ENCODE measurements at regions not wholly inside any gene's neighbourhood (a gene's known extent, or its start where the extent isn't known, plus 50 kb on each side); places are given as distances from the start of the nearest gene placed in this dataset.
A peak's percentile ranks its signal among the peaks of the same experiment; 100 is the strongest.
"Not testable (repeated sequence)": the region's sequence is repeated elsewhere in the genome, so short reads cannot be mapped to it uniquely, and the experiment has no call there.

DNA sequence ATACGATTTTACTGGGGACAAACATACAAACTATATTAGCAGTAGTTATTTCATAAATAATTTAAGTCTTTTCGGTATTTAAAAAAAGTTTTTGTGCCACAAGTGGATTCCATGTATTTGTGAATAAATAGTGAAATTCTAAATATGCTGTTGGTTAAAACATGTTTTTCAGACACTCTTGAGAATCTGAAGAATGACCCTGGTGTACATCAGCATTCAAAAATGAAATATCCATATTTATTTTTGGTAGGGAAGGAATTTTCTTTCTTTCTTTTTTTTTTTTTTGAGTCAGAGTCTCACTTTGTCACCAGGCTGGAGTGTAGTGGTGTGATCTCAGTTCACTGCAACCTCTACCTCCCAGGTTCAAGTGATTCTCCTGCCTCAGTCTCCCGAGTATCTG is 136.1 kb upstream of the CDK6 start:
- ATAC-seq (no peak), DNase-seq (no peak)

DNA sequence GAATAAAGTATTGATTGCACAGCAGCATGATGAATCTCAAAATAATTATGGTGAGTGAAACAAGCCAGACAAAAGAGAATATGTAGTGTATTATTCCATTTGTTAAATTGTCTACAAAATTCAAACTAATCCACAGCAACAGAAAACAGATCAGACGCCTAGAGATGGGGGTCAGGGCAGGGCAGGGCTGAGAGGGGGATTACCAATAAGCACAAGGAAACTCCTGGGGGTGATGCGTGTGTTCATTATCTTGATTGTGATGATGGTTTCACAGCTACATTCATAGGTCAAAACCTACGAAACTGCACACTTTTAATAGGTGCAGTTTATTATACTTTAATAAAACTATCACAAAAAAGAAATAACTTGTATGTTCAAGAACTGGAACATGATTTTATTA is 132.7 kb upstream of the CDK6 start:
- peak; percentile 54 for ATAC-seq
- peak; percentile 13 for DNase-seq

DNA sequence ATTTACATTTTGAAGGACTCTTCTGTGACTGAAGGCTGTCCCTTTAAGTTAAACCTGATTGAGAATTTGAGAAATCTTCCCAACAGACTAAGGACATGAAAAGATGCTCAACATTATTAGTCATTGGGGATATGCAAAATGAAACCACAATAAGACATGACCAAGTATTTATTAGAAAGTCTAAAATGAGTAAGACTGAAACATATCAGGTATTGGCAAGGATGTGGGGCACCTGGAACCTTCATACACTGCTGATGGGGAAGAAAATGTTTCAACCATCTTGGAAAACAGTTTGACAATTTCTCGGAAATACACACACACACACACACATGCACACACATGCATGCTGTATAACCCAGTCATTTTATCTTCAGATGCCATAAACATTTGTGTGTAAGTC is 132.1 kb upstream of the CDK6 start:
- DNase-seq (no peak), ATAC-seq (peak; percentile 44)

DNA sequence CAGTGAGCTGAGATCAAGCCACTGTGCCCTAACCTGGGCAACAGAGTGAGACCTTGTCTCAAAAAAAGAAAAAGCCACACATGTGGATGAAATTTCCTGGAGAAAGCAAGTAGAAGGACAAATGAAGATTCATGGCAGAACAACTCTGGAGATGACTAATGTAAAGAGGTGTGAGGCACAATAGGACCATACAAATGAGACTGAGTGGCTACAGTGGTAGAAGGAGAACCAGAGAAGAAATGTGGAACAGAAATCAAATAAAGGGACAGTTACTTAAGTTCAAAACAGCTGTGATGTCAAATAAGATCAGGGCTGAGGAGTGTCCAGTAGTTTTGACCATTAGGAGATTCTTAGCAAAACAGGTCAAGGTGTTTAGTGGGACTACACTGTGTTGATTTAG is 130.9 kb upstream of the CDK6 start:
- DNase-seq = no peak
- ATAC-seq = no peak

DNA sequence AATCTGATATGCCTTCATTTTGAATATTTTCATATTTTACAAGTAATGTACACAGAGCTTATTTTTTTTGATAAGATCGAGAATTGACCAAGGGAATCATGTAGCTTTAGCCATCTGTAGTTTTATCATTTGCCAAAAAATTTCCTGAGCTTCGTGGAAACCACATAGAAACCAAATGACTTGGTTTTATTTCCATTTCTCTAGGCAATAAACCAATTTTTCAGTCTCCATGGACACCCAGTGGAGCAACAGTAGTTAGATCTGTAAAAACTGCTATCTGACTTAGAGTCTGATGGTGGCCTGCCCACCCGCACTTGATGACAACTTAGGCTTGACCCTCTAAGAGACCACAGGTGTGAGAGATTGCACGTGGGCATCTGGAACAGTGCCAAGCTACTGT is 127.8 kb upstream of the CDK6 start:
- DNase-seq (no peak), ATAC-seq (no peak)

DNA sequence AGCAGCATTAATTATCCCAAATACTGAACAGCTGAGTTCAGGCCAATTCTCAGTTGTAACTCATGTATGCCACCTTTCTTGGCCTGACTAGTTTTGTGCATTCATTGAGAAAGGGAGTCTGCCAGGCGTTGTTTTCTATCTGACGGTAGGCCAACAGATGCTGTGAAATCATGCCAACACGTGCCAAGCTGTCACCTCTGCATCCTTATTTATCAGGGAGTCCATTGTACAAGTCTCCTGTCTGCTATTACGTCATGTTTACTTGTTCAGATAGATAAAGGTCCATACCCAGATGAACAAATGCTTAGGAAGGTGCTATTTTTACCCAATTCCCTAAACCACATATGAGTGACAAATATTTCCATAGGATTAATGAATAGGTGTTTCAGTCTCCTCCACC is 127.2 kb upstream of the CDK6 start:
- DNase-seq (no peak), ATAC-seq (no peak)

DNA sequence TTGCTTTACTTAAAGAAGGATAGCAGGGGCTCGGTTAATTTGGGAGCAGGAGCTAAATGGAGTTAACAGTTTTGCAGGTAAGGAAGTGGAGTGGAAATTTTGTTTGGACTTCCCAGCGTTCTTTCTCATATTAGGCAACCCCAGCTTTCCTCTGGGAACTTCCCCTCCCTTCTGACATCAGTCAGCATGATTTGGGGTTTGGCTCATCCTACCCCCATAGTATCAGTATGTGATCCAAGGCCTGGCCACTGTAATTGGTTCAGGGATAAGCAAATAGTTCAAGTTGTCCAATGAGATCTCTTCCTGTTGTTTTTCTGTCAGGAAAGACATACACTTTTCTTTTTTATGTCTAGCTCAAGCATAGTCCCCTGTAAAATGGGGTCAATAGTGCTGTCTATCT is 125.6 kb upstream of the CDK6 start:
- ATAC-seq (no peak), DNase-seq (no peak)

DNA sequence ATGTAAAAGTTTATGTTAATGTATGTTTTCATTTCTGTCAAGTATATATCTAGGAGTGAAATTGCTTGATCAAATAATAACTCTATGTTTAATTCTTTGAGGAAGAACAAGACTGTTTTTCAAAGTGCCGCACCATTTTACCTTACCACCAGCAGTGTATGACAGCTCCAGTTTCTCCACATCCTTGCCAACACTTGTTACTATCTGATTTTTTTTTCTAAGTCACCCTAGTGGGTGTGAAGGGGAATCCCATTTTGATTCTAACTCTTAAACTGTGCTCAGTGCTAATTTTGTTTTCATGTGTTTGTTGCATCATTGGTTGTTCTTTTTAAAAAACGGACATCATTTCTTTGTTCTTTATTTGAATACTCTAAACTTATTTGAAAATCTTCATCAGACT is 120.2 kb upstream of the CDK6 start:
- ATAC-seq (no peak), DNase-seq (no peak)

DNA sequence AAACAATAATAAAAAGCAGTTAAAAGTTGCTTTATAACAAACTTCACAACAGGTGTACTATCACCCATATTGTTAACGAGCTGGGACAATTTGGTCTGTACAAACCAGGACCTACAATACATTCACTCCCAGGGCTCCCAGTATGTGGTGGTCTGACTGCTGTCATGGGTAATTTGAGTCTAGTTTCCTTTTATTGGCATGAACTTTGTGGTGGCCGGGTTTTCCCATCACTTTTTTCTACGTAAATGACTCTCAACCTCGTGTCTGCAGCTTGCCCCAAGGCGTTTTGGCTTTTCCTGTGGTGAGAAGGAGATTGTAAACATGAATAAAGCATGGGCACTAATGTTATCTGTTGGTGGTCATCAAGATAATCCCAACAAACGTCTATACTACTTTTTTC is 118.7 kb upstream of the CDK6 start:
- ATAC-seq (peak; percentile 84), DNase-seq (peak; percentile 65)

DNA sequence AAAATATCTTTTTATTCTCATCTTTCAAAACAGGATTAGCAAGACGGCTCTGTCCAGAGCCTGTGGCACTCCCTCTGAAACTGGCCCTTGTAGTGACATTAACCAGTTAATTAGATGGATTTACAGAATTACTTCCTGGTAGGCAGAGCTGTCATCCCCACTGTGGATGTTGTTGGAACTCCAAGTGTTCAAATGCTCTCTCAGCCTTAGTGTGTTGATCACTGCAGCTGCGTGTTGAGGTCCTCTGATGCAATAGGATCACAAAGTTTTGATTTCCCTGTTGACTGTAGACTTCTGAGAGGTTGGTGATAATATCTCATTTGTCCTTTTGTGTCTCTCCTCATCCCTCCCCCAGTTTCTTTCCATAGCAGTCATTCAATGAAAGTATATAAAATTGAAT is 117.3 kb upstream of the CDK6 start:
- DNase-seq (peak; percentile 31), ATAC-seq (peak; percentile 87)

DNA sequence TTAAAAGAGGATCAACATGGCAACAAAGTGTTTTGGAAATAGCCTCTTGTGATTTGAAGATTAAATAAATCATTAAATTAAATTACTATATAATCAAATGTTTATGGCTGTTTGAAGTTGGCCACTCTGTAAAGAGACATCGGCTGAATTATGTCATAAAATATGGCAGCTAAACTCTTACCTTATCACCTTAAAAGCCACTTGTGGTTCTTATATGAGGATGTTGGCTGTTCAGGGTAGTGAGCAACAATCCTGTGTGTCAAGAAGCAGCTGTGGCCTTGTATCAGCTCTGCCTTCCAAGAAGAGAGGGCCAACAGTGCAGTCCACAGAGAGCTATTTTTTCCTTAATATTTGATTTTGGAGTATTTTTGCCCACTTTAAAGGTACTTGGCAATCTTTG is 113.4 kb upstream of the CDK6 start:
- no peak for ATAC-seq
- DNase-seq = no peak

DNA sequence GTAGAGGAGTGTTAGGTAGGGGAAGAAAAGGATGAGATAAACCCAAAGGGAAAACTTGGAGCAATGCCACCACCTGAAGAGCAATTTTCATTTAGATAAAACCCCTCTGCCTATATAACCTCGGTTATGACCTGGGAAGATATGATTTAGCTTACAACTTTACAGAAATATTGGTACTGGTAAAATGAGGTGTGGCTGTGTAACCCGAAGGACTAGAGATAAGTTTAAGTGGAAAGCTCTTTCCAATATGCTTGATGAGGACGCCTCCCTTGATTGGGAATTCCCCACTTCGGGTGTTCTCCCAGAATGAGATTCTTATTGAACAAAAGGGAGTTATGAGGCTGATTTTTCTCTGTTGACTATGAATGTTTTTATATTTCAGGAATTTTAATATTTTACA is 109.5 kb upstream of the CDK6 start:
- DNase-seq (no peak), ATAC-seq (no peak)

DNA sequence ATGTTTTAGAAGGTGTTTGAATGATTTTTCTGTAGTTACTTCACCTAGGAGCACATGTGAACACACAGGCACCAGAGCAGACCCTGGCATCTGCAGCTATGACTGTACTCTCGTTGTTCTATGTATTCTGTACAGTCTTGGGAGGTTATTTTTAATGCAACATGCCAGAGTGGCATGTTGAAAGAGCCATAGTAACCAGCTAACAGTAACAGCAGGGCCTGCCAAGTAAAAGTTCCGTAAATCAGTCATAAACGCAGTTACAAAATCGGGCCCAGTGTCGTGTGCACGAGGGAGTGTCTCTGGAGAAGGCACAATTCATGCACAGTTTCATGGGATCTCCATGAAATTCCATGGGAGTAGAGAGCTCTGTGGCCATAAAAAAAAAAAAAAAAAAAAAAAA is 108.3 kb upstream of the CDK6 start:
- DNase-seq (no peak), ATAC-seq (no peak)

DNA sequence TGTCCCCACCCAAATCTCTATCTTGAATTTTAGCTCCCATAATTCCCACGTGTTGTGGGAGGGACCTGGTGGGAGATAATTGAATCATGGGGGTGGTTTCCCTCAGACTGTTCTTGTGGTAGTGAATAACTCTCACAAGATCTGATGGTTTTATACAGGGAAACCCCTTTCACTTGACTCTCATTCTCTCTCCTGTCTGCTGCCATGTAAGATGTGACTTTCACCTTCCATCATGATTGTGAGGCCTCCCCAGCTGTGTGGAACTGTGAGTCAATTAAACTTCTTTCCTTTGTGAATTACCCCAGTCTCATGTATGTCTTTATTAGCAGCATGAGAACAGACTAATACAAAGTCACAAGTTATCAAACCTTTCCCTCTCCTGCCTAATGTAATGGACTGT is 106.3 kb upstream of the CDK6 start:
- DNase-seq, ATAC-seq: not testable (repeated sequence)

DNA sequence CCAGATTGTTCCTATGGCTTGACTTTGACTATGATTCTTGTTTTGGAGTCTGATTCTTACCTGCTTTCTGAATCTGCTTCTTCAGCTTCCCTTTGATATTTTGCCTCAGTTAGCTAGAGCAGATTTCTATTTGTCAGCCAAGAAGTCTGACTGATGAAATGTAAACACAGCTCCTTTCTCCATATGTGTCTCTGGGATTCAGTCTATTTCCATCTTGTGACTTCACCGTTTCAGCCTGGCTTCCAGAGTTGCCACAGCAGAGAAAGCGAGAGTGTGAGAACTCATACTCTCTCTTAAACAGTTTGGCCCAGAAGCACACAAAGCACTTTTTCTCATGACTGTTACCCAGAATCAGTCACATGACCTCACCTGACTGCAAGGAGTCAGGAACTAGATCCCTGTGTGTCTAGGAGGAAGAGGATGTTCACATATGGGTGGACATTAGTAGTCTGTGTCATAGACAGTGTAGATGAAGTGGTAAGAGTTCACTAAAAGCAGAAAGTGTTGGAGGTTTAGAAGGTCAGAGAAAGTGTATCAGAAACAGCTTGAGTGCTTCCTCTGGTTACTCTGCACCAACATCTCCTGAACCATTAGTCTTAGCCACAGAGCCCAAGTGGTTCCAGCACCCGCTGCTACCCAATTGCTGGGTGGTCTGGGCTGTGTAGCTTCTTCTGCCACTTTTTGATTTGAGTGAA is 103.4 kb upstream of the CDK6 start:
- ATAC-seq (no peak), DNase-seq (no peak)

DNA sequence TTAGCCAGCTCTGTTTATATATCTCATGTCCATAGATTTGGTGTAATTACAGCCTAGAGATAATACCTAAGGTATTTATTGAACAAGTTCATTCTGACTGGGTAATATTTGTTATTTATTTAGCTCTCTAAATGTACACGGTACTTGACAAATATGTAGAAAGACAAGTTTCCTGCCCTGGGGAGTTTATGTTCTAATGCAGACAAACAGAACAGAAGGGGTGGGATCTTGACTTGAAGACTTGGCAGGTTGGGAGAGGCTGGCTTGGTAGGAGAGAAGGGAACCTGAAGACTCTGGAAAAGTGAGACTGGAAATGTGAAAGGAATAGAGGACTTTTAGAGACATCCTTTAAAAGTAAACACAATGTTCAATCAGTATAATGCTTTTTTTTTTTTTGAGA is 97.7 kb upstream of the CDK6 start:
- no peak for ATAC-seq

DNA sequence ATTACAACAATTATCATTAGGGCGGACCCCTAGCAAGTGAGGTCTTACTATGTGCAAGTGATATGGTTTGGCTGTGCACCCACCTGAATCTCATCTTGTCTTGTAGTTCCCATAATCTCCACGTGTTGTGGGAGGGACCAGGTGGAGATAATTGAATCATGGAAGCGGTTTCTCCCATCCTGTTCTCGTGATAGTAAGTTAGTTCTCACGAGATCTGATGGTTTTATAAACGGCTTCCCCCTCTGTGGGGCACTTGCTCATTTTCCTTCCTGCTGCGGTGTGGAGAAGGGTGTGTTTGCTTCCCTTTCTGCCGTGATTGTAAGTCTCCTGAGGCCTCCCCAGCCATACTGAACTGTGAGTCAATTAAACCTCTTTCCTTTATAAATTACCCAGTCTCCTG is 96.1 kb upstream of the CDK6 start:
- ATAC-seq (no peak), DNase-seq (no peak)

More for the DNA sequence above, 97.7 kb upstream of the CDK6 start:
- DNase-seq = no peak

DNA sequence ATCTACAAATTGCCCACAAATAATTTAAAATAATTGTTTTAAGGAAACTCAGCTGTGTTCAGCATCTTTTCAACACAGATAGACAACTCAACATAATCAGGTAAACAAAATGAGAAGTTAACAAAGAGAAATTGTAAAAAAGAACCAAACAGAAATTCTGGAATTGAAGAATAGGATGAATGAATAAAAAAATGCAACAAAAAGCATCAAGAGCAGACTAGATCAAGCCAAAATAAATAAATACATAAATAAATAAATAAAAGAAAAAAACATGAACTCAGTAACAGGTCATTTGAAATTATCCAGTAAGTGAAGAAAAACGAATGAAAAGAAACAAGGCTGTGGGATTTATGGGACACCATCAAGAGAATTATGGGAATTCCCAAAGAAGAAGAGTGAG is 94.0 kb upstream of the CDK6 start:
- ATAC-seq (no peak), DNase-seq (no peak)

DNA sequence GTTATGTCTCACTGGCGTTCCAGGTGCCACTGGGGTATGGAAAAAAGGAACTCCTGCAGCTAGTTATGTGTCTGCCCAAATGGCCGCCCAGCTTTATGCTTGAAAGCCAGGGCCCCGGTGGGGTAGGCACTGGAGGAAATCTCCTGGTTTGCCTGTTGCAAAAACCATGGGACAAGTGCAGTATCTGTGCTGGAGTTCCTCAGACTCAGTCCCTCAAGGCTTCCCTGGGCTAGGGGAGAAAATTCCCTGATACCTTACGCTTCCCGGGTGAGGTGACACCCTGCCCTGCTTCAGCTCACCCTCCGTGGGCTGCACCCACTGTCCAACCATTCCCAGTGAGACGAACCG is 90.3 kb upstream of the CDK6 start:
- no peak for DNase-seq
- ATAC-seq = no peak

DNA sequence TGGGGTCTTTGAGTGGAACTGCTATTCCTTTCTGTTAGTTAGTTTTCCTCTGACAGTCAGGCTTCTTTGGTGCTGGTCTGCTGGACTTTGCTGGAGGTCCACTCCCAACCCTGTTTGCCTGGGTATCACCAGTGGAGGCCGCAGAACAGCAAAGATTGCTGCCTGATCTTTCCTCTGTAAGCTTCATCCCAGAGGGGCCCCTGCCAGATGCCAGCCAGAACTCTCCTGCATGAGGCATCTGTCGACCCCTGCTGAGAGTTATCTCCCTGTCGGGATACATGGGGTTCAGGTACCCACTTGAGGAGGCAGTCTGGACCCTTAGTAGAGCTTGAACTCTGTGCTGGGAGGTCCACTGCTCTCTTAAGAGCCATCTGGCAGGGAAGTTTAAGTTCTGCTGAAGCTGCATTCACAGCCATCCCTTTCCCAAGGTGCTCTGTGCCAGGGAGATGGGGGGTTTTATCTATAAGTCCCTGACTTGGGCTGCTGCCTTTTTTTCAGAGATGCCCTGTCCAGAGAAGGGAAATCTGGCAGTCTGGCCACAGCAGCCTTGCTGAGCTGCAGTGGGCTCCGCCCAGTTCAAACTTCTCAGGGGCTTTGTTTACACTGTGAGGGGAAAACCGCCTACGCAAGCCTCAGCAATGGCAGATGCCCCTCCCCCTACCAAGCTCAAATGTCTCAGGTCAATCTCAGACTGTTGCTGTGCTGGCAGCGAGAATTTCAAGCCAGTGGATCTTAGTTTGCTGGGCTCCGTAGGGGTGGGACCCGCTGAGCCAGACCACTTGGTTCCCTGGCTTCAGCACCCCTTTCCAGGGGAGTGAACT is 89.7 kb upstream of the CDK6 start:
- ATAC-seq (no peak), DNase-seq (no peak)

DNA sequence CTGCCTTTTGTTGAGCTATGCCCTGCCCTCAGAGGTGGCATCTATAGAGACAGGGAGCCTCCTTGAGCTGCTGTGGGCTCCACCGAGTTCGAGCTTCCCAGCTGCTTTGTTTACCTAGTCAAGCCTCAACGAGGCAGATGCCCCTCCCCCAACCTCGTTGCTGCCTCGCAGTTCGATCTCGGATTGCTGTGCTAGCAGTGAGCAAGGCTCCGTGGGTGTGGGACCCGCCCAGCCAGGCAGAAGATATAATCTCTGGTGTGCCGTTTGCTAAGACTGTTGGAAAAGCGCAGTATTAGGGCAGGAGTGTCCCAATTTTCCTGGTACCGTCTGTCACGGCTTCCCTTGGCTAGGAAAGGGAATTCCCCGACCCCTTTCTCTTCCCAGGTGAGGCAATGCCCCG is 88.4 kb upstream of the CDK6 start:
- no peak for ATAC-seq

DNA sequence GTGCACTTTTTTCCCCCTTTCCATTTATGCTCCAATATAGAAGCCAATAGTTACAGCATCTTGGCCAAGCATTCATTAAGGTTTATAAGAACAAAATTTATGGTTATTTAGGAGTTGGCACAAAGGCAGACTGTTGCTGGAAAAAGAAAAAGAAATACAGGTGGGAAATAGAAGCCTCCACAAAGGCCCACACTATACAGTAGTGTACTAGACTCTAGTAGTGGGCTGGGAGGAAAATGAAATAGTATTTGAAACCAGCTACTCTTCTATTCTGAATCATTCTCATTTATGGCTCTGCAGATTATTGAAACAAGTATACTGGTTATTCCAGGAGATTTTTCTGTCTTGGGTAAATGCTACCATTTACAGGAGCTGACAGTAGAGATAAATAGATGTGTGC is 80.9 kb upstream of the CDK6 start:
- no peak for ATAC-seq
- DNase-seq = no peak

More for the DNA sequence above, 88.4 kb upstream of the CDK6 start:
- DNase-seq = no peak

DNA sequence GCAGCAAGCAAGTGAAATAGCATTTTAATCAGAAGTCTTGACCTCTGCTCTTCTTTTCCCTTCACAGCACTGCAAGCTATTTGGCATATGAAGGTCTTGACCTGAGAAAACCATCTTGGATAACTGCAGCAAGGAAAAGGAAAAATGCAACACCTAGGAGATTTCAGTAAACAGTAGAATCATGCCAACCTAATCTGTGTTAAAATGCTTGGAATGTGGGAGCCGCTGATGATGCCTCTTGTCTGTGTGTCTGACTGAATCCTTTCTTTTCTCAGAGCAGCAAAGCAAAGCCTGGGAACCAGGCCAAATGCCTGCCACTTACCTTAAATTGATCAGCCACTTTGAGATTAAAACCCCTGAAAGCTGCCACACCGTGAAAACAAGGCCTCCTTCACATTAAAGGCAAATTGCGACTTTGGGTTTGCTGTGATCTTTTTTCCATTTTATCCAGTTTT is 80.4 kb upstream of the CDK6 start:
- ATAC-seq = no peak

DNA sequence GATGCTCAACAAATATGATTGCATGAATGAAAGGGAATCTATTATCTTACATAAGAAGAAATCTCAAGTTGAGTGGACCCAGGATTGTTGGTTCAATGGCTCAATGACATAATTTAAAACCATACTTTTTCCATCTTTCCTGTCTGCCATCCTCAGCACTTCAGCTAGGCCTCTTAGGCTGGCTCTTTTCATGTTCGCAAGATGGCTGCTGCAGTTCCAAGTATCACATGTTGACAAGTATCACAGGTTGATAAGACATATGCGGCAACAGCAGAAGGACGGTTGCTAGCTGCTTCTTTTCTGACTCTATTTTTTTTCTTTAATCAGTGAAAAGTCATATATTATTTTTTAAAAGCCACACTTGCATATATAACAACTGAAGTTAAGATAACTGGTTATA is 79.0 kb upstream of the CDK6 start:
- ATAC-seq (no peak), DNase-seq (no peak)

More for the DNA sequence above, 80.4 kb upstream of the CDK6 start:
- DNase-seq = no peak
